ENCODE measurements at regions not wholly inside any gene's neighbourhood (a gene's known extent, or its start where the extent isn't known, plus 50 kb on each side); places are given as distances from the start of the nearest gene placed in this dataset.
"Not testable (repeated sequence)": the region's sequence is repeated elsewhere in the genome, so short reads cannot be mapped to it uniquely, and the experiment has no call there.

DNA sequence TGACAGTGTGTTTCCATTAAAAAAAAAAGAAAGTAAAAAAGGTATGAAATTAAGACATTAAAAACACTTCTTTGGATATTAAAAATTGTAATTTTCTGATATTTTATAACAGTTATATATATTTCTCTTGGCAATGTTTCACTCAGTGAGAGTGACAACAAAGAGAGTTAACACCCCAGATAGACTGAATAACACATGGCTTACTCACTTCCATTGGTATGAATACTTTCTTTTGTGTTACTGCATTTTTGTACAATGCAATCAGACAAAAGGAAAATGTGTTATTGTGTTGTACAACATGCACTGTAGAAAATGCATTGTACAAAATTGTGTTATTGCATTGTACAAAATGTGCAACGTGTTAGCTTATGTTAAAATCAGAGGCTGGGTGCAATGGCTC is 676.6 kb upstream of the AMELY start:
- DNase-seq (ENCODE audit: low spot score), result not testable (repeated sequence)

DNA sequence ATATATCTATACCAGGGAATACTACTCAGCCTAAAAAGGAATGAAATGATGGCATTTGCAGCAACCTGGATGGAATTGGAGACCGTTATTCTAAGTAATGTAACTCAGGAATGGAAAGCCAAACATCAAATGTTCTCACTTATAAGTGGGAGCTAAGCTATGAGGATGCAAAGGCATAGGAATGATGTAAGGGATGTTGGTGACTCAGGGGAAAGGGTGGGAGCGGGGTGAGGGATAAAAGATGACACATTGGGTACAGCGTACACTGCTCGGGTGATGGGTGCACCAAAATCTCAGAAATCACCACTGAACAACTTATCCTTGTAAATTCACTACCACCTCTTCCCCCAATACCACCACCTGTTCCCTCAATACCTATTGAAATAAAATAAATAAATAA is 651.0 kb upstream of the AMELY start:
- DNase-seq (ENCODE audit: low spot score), result peak; percentile 4

DNA sequence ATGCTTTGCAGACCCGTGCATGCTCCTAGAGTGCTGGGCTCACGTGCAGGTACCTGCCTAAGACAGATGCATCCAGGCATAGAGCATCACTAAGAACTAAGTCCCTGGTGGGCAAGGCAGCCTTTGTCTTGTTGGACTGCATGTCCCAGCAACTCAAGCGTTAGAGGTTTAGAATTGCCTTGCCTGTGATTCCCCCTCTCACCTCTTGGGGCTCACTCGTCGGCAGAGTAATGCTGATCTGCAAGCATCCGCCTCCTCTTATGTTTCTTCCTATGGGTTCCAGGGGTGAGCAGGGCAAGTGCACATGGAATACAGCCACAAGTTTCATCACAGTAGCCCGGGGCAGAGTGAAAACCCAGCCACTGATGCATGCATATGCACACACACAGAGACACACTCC is 646.1 kb upstream of the AMELY start:
- no peak for DNase-seq (ENCODE audit: low spot score)

DNA sequence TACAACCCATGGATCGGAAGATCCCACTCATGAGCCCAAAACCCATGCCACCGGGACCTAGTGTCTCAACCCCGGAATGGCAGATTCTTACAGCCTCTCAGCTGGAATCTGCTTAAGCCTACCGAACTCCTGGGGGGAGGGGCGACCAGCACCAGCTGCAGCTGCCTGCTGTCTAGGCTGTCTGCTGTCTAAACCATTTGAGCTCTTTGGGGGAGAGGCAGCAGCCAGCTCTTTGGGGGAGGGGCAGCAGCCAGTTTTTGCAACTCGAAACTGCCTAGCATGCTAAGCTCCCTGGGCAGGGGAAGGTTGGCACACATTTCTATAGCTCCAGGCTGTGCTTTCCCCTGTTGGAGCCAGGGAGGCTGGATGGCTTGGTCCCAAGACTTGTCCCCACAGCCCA is 643.5 kb upstream of the AMELY start:
- no peak for DNase-seq (ENCODE audit: low spot score)

DNA sequence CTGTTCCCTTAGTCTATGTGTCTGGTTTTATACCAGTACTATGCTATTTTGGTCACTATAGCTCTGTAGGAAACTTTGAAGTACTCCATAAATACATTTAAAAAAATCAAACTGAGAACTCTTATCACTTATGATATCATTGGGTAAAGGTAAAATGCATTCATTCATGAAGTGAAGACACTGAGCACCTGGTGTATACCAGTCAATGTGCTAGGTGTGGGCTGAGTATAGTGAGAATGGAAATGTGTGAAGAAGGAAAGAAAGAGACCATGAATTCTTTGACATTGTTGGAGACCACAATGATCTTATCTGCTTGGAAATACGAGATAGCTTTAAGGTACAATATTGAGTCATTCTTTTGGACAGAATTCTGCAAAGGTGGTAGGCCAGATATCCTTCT is 633.5 kb upstream of the AMELY start:
- no peak for DNase-seq (ENCODE audit: low spot score)

DNA sequence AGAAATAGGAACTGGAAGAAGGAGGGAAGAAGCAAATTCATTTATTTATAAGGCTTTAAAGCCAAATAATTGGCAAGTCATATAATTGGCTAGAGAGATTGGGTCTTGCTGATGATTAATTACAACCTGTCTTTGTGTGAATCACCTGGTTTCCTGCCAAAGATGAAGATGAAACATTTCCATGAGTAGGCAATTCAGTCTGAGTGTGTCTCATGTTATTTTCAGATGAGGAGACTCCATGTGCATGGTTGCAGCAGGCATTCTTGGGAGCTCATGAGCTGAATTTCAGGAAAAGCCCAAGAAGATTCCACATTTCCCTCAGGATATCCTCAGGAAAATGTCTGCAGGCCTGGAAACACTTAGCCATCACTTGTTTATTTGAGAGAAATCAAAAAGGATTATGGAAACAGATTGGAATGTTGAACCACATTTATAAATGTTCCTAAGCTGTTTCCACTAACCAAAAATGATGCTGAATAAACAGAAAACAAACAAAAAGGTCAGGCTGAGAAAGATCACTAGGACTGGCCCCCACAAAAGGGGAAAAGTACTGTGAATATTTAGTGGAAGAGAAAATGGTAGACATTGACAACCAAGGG is 632.7 kb upstream of the AMELY start:
- peak; percentile 57 for DNase-seq (ENCODE audit: low spot score)

DNA sequence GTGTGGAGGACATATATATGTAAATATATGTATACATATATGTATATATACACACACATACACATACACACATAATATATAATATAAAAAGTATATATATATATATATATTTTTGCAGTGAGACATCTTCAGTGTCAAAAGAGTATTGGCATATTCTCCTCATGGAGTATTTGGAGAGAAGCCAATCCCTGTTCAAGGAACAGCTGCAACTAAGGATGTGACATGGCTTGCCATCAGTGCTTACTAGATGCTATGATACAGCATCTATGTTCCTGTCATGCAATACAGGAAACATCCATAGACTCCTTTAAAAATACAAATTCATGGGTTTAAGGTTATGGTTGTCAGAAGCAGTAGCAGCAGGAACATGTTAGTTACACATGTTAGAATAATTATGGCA is 632.0 kb upstream of the AMELY start:
- no peak for DNase-seq (ENCODE audit: low spot score)

DNA sequence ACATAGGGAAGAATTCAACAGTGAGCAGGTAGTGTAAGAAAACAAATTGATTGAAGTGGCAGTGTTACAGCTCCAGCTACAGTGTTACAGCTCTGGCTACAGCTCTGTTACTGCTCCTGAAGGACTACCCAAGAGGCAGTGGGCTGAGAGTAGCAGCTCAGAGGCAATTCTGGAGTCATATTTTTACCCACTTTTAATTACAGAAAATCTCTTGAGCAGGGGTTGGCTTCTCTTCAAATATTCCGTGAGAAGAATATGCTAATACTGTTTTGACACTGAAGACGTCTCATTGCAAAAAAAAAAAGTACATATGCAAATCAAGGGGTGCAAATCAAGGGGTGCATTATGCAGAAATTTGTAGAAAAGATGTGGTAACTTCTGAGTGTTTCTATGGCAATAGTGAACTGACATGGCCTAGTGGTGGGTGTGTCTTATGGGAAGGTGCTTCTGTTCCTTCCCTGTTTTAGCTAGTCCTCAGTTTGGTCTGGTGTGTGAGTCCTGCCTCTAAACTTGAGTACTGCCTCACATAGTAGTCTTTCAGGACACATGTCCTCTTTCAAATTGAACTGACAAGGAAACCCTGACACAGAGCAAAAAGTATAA is 630.8 kb upstream of the AMELY start:
- DNase-seq (ENCODE audit: low spot score), result no peak

DNA sequence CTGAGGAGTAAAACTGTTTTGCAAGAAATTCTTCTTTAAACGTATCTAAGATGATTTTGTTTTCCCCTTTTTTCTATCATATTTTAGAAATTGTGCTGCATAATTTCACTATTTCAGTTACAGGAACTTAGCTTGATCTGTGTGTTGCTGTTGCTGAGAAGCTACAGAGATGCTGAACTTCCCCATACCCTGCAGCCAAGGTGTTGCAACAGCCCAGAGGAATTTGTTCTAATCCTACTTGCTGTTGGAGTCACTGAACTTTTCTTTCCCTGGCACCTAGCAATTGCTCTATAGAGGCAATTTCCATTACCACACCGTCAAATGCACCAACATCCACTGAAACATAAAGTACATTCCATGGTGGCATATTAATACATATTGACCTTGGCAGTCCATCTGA is 617.8 kb upstream of the AMELY start:
- no peak for DNase-seq (ENCODE audit: low spot score)

DNA sequence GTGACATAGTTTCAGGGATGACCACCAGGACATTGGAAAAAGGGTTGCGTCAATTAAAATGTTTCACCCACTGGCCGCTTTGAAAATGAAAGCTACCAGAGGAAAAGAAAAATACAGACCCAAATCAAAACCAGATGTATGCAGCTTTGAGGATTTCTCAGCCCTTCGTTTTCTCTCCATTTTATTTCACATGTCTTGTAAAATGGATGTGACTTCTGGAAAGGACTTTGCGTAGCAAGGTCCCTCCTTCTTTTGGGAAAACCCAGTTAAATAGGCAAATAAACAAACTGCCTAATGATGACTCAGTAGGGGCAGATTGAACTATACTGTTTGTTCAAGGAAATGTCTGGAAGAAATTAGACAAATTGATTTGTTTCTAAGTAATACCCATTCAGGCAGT is 616.0 kb upstream of the AMELY start:
- not testable (repeated sequence) for DNase-seq (ENCODE audit: low spot score)

DNA sequence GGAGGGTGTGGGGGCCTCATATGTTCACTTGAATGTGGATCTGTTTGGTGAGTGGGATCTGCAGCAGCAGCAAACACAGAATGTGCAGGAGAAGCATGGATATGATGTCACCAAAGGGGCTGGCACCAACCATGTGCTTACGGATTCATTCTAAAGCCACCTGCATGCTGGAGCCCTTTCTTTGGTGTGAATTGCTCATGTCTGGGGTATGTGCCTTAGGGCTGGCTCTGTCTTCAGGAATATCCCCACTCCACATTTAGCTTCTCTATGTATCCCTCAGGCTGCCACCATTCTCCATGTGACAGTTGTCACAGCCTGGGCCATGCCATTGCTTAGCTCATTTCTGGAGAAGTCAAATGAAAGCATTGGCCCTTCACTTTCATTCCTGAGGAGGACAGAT is 606.8 kb upstream of the AMELY start:
- DNase-seq (ENCODE audit: low spot score), result no peak

DNA sequence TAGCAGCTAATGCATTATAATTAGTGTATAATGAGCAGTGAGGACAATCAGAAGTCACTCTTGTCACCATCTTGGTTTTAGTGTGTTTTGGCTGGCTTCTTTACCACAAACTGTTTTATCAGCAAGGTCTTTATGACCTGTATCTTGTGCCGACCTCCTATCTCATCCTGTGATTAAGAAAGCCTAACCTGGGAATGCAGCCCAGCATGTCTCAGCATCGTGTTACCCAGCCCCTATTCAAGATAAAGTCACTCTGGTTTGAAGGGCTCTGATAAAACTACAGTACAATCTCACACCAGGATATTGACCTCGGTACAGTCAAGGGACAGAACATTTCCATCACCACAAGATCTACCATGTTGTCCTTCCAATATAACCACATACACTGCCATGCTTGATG is 604.7 kb upstream of the AMELY start:
- DNase-seq (ENCODE audit: low spot score), result no peak

DNA sequence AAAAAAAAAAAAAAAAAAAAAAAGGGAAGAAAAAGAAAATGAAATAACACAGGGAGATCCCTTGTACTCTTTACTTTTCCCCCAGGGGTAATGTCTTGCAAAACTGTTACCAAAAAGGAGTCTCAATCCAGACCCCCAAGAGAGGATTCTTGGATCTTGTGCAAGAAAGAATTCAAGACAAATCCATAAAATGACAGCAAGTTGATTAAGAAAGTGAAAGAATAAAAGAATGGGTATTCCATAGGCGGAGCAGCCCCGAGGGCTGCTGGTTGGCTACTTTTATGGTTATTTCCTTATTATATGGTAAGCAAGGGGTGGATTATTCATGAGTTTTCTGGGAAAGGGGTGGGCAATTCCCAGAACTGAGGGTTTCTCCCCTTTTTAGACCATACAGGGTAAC is 604.3 kb upstream of the AMELY start:
- DNase-seq (ENCODE audit: low spot score), result no peak

DNA sequence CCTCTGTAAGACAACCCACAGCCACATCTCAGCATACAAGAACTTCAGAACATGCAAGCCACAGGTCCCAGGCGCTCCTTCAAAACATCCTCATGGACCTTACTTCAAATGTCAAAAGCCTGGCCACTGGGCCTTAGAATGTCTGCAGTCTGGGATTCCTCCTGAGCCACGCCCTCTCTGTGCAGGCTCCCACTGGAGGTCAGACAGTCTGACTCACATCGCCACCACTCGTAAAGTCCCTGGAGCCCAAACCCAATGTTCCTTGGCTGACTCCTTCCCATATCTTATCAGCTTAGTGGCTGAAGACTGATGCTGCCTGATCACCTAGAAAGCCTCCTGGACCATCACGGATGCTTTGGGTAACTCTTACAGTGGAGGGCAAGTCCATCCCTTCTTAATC is 591.3 kb upstream of the AMELY start:
- DNase-seq (ENCODE audit: low spot score), result peak; percentile 62

DNA sequence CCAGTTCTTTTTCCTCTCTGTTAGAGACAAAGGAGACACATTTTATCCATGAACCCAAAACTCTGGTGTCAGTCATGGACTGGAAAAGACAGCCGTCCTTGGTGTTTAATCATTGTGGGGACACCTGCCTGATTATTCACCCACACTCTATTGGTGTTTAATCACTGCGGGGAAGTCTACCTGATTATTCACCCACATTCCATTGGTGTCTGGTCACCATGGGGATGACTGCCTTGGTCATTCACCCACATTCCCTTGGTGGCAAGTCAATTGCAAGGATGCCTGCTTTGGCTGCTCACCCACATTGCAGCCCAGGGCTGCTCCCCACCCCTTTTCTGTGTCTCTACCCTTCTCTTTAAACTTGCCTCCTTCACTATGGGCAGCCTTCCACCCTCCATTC is 589.7 kb upstream of the AMELY start:
- DNase-seq (ENCODE audit: low spot score), result peak; percentile 46

DNA sequence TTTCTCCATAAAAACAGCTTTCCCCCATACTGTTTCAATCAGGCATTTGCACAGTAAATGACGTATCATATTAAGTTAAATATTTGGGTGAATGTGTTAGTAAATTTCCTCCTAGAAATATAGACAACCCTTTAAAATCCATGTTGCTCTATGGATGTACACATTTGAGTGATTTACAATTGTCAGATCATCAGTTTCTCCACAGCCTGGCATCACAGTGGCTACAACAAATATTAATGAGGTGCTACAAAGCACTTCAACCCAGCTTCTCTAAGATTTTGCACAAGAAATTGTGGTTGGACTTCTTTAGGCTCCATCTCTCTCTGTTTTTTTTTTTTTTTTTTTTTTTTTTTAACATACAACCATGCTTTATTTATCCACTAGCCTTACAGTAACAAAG is 584.4 kb upstream of the AMELY start:
- no peak for DNase-seq (ENCODE audit: low spot score)

DNA sequence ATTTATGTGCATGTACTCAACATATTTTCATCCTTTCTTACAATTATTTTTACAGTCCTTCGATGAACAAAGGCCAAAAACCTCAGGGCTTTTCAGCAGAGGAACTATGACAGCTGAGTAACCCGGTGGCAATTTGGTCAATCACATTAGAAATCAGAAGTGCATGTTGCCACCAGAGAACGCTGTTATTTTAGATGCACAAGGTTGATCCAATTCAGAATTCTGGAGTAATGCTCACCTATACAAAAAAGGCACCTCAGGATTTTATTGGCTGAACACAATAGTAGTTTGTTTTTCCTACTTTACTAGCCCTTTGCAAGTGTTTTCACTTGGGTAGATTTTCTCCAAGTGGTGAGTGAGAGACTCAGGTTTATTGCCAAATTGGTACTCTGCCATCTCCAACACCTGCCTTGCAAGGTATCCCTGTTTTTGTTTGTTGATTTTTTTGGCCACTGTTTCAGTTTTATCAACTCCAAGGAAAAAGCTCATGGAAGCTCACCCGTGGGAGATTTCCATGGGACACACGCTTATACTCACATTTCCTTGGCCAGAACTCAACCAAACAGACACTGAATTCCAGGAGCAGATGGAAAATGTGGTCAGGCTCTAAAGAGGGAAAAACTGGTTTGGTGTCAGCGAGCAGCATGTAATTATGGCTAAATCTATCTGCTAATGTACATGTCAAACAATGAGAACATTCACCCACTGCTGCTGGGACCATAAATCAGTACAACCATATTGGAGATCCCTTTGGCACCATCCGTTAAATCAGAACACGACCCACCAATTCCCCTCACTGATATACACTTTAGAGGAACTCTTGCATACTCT is 573.1 kb upstream of the AMELY start:
- not testable (repeated sequence) for DNase-seq (ENCODE audit: low spot score)

DNA sequence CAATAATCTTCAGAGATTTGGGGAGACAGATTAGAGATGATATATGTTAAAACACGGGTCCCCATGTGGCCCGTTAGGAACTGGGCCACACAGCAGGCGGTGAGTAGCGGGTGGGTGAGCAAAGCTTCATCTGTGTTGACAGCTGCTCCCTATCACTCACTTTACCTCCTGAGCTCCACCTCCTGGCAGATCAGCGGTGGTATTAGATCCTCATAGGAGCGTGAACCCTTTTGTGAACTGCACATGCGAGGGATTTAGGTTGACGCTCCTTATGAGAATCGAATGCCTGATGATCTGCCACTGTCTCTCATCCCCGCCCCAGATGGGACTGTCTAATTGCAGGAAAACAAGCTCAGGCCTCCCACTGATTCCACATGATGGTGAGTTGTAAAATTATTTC is 560.4 kb upstream of the AMELY start:
- no peak for DNase-seq (ENCODE audit: low spot score)

DNA sequence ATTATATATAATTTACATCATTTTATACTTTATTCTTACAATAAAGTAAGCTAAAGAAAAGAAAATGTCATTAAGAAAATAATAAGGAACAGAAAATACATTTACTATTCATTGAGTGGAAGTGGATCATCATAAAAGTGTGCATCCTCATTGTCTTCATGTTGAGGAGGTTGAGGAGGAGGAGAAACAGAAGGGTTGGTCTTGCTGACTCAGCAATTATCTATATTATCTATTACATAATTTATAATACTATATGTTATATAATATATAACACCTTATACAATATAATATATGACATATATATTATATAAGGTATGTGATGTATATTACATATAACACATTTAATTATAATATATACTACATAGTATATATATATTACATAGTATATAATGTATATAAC is 558.5 kb upstream of the AMELY start:
- no peak for DNase-seq (ENCODE audit: low spot score)

DNA sequence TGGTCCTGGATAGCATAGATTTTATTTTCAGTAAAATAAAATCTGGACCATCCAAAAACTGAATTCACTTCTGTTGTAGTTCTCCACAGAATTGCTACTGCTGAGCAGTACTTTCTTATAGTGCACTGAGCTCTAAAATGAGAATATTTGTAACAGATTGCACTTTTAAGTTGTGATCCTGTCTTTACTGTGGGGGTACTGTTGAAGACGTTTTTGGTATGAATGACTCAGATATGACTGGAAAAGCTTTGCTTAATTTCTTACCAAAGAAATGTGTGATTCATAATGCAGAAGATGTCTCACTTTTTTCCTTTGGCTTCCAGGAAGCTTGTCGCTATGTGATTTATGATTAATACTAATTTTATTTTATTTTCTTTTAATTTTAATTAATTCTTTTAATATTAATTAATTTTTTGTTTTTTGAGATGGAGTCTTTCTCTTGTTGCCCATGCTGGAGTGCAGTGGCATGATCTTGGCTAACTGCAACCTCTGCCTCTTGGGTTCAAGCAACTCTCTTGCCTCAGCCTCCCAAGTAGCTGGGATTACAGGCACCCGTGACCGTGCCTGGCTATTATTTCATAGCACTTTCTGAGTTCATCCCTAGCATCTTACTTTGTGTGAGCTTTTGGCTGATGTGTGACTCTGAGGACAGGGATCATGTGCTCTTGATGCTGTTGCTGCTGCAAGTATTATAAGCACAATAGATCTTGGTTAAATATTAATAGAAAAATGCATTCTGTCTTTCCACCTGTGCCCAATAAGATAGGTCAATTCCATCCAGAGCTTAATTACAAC is 557.6 kb upstream of the AMELY start:
- peak; percentile 64 for DNase-seq (ENCODE audit: low spot score)

DNA sequence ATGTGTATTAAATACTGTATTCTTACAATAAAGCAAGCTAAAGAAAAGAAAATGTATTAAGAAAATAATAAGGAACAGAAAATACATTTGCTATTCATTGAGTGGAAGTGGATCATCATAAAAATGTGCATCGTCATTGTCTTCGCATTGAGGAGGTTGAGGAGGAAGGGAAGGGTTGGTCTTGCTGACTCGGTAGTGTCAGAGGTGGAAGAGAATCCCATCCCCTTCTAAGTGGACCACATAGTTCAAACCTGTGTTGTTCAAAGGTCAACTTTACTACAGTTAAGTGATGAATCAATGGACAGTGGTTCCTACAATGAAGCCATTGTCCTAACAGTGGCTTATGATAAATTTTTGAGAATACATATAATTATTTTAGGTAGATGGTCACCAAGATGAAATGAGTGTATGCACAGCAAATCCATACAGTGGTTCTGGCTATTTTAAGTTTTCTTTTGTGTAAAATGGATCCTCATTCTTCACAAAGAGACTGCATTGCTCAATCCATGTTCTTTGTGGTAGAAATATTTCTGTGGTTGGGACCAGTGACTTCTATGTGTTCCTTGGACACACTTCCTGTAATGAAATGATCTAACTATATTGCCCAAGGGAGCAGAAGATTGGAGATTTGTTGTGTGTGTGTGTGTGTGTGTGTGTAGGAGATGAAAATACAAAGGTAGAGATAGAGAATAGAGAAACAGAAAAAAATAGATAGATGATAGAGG is 556.4 kb upstream of the AMELY start:
- DNase-seq (ENCODE audit: low spot score), result no peak

DNA sequence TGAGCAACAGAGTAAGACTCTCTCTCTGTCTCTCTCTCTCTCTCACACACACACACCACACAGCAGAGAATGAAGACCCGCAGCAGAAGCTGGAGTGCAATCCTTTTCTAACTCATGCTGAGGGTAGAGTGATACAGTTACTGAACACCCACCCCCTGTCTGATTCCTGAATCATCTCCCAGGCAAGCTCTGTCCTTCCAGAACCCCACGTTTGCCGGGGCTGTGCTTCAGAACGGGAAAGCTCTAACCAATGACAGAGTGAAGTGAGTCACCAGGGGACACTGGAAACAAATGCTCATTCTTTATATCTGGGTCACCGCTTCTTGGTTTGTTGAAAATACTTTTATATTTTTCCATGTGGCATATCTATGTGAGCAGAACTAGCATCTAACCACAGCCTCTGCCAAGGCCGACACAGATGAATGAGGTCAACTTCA is 553.7 kb upstream of the AMELY start:
- peak; percentile 91 for DNase-seq (ENCODE audit: low spot score)
